ENCODE measurements at regions not wholly inside any gene's neighbourhood (a gene's known extent, or its start where the extent isn't known, plus 50 kb on each side); places are given as distances from the start of the nearest gene placed in this dataset.

- no peak for TF ChIP-seq CTCF (IDR thresholded peaks at IDR 0.05; ENCODE audit: insufficient read depth, low read length)
- TF ChIP-seq POLR2AphosphoS5 (IDR thresholded peaks at IDR 0.05; ENCODE audit: low read depth), result no peak
- TF ChIP-seq SPI1 (IDR thresholded peaks at IDR 0.05; ENCODE audit: borderline replicate concordance, low read depth), result no peak
- no peak for TF ChIP-seq GABPA (IDR thresholded peaks at IDR 0.05; ENCODE audit: low read depth)
Measured at GRCh38 chr14:65278589-65278988, 133.9 kb upstream of the FUT8 start.

Data from HL-60 (cell line).